Activated naive CD4-positive, alpha-beta T cell treated with anti-CD3 and anti-CD28 coated beads, Interleukin-2, amount 50 U/mL, for 72 hours (primary cell): ENCODE measurements at regions not wholly inside any gene's neighbourhood (a gene's known extent, or its start where the extent isn't known, plus 50 kb on each side); places are given as distances from the start of the nearest gene placed in this dataset.
"Not testable (repeated sequence)": the region's sequence is repeated elsewhere in the genome, so short reads cannot be mapped to it uniquely, and the experiment has no call there.

Source experiments
- ATAC-seq, 2 donors: fragments of 150-1000 bp; cut with Tn5 transposase; 2 replicates each; pipeline ENCODE4 v1.10.0; 2021; ENCODE audit warnings: mild to moderate bottlenecking in 2 of 2, moderate library complexity in 2 of 2
- DNase-seq, 2 donors: peaks; one replicate each; pipeline ENCODE4 v3.0.0; 2021 to 2022; ENCODE audit warnings: low spot score in 2 of 2
- H3K27ac Mint-ChIP-seq, 2 donors: one replicate each; pipeline ENCODE4 v1.8.0; 2022; ENCODE audit warnings: mild to moderate bottlenecking in 2 of 2, mixed read lengths in 2 of 2
- H3K36me3 Mint-ChIP-seq, 2 donors: one replicate each; pipeline ENCODE4 v1.8.0; 2022; ENCODE audit warnings: mixed read lengths in 2 of 2
- H3K9me3 Mint-ChIP-seq, 2 donors: one replicate each; pipeline ENCODE4 v1.8.0; 2022; ENCODE audit warnings: mixed read lengths in 2 of 2

DNA sequence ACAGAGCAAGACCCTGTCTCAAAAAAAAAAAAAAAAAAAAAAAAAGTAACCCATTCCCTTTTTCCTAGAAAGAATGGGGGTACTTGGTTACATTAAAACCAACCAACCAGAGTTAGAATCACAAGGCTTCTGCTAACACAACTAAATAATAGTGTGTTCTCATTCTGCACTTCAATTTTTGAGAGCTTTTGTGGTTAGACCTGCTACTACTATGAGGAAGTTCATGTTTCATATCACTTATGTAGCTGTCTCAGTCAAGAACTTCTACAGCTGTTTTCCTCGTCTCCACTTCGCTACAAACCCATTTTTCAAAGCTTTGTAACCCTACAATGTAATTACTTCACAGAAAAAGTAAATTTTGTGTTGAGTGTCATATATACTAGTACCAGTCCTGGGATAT lies 58.3 kb downstream of the PDHA2 start:
- Mint-ChIP-seq H3K27ac (no peak overlapping the region), H3K36me3 (no peaks in the 10 kb centered on the region), H3K9me3 (peaks cover 7 to 13% of the 10 kb centered on the region in 2 donors)
- DNase-seq (no peak), ATAC-seq (no peak)

- Mint-ChIP-seq H3K9me3 (no peaks in the 10 kb centered on the region), H3K36me3 (no peaks in the 10 kb centered on the region), H3K27ac (no peak overlapping the region)
- ATAC-seq: no peak
- DNase-seq: no peak
Observed at GRCh38 chr4:95909211-95909610, 69.3 kb downstream of the PDHA2 start.

DNA sequence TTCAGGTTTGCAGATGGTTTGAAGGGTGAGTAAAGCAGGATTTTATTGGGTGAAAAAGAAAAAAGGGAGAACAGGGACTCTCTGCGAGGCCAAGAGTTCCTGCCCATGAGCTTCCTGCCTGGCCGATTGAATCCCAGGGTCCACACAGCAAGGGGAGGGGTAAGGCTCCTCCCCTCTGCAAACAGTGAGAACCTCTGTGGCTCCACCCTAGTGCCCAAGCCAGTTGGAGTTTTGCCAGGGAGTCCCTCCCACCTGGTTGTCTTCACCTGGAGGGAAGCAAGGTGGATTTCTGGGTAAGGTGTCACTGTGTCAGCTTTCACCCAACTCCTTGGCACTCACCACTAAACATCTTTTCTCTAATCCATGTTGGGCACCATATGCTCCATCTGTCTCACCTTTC lies 70.9 kb downstream of the PDHA2 start:
- Mint-ChIP-seq H3K9me3 (no peaks in the 10 kb centered on the region), H3K36me3 (no peaks in the 10 kb centered on the region), H3K27ac (no peak overlapping the region)
- ATAC-seq (no peak), DNase-seq (no peak)

- H3K9me3 Mint-ChIP-seq: peaks cover 1 to 16% of the 10 kb centered on the region in 2 donors
- ATAC-seq (no peak), DNase-seq (no peak)
- no peak overlapping the region for H3K27ac Mint-ChIP-seq
- peaks cover 0 to under 1% of the 10 kb centered on the region in 2 donors for H3K36me3 Mint-ChIP-seq
Observed at GRCh38 chr4:95921470-95921869, 81.6 kb downstream of the PDHA2 start.

GRCh38 chr4:95929448-95930064 lies 89.7 kb downstream of the PDHA2 start:
- Mint-ChIP-seq H3K9me3 (peaks cover 16 to 24% of the 10 kb centered on the region in 2 donors), H3K27ac (no peak overlapping the region), H3K36me3 (peaks cover 4 to 8% of the 10 kb centered on the region in 2 donors)
- no peak for ATAC-seq
- DNase-seq: no peak

GRCh38 chr4:95939141-95939540 lies 99.2 kb downstream of the PDHA2 start:
- ATAC-seq (no peak), DNase-seq (no peak)
- no peaks in the 10 kb centered on the region for H3K9me3 Mint-ChIP-seq
- no peaks in the 10 kb centered on the region for H3K36me3 Mint-ChIP-seq
- H3K27ac Mint-ChIP-seq: no peak overlapping the region

- Mint-ChIP-seq H3K9me3 (peaks cover 4 to 9% of the 10 kb centered on the region in 2 donors), H3K36me3 (peaks cover 0 to 5% of the 10 kb centered on the region in 2 donors), H3K27ac (no peak overlapping the region)
- DNase-seq (no peak), ATAC-seq (no peak)
Observed at GRCh38 chr4:95949136-95949765, 109.4 kb downstream of the PDHA2 start.

GRCh38 chr4:95949808-95950207 lies 109.9 kb downstream of the PDHA2 start:
- no peak overlapping the region for H3K27ac Mint-ChIP-seq
- DNase-seq: no peak
- H3K36me3 Mint-ChIP-seq: peaks cover 0 to 5% of the 10 kb centered on the region in 2 donors
- no peak for ATAC-seq
- peaks cover 4 to 11% of the 10 kb centered on the region in 2 donors for H3K9me3 Mint-ChIP-seq

DNA sequence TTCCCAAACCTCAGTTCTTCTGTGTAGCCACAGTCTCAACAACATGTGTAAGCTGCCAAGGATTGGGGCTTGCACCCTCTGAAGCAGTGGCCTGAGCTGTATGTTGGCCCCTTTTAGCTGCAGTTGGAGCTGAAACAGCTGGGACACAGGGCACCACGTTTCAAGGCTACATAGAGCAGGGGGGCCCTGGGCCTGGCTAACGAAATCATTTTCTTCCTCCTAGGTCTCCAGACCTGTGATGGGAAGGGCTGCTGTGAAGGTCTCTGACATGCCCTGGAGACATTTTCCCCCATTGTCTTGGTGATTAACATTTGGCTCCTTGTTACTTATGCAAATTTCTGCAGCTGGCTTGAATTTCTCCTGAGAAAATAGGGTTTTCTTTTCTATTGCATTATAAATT lies 112.6 kb downstream of the PDHA2 start:
- H3K27ac Mint-ChIP-seq, DNase-seq, ATAC-seq, H3K36me3 Mint-ChIP-seq: not testable (repeated sequence)
- peaks cover 4 to 13% of the 10 kb centered on the region in 2 donors for H3K9me3 Mint-ChIP-seq

DNA sequence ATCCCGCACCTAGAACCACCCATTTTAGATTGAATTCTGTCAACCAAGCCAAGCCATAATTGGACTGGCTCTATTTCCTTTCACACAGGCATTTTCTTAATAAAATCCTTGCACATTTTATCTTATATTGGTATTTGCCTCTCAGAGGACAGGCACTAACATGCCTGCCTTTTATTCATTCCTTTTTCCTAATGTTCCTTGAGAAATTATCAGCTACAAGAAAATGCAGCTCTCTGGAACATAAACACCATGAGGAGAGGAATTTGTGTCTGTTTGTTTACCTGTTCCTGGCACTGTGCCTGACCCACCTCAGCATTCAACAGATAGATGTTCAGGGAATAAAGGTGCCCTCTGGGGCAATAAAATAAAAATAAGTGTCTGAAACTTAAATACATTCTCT lies 116.2 kb downstream of the PDHA2 start:
- no peak for DNase-seq
- Mint-ChIP-seq H3K9me3 (peaks cover 0 to 9% of the 10 kb centered on the region in 2 donors), H3K27ac (no peak overlapping the region), H3K36me3 (no peaks in the 10 kb centered on the region)
- ATAC-seq: no peak

- DNase-seq (no peak), ATAC-seq (no peak)
- Mint-ChIP-seq H3K36me3 (no peaks in the 10 kb centered on the region), H3K9me3 (peaks cover 0 to 9% of the 10 kb centered on the region in 2 donors), H3K27ac (no peak overlapping the region)
Observed at GRCh38 chr4:95957054-95957453, 117.2 kb downstream of the PDHA2 start.

GRCh38 chr4:95957759-95958158 lies 117.9 kb downstream of the PDHA2 start:
- DNase-seq (no peak), ATAC-seq (no peak)
- Mint-ChIP-seq H3K27ac (no peak overlapping the region), H3K9me3 (peaks cover 0 to 9% of the 10 kb centered on the region in 2 donors), H3K36me3 (no peaks in the 10 kb centered on the region)

DNA sequence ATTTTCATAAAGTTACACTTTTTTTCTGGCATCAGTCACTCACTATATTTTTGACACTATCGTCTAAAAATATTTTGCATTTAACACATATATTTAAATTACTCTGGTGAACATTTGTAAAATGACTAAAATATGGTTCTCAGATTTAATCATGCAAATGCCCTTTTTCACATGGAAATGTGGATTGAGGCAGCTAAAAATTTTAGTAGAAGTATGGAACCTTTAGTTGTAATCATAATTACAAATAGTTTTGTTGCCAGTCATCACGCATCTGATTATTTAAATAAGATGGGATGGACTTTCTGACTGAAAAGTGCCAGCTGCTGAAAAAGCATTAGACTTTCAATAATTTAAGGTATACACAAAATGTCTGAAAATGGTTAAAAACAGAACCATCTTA lies 119.3 kb downstream of the PDHA2 start:
- H3K9me3 Mint-ChIP-seq: peaks cover 0 to 4% of the 10 kb centered on the region in 2 donors
- ATAC-seq (no peak), DNase-seq (no peak)
- H3K36me3 Mint-ChIP-seq: no peaks in the 10 kb centered on the region
- H3K27ac Mint-ChIP-seq: no peak overlapping the region

DNA sequence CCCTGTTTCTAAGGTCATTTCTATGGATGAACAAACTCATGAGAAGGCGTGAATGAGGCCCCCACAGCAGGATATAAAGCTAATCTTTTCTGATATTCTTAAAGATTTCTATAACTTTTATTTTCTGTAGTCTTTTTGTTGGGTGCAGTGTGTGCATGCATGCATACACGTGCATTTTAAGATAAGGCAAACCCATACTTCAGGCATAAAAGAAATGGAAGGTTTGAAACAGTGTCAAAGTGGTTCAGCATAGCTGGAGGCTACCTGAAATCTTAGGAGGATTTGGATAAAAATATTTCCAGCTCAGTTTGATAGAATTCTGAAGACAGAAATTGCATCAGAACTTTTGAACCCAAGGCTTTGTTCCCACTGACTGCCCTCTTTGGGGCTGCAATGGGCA lies 119.7 kb downstream of the PDHA2 start:
- no peak for ATAC-seq
- H3K27ac Mint-ChIP-seq: no peak overlapping the region
- no peaks in the 10 kb centered on the region for H3K36me3 Mint-ChIP-seq

DNA sequence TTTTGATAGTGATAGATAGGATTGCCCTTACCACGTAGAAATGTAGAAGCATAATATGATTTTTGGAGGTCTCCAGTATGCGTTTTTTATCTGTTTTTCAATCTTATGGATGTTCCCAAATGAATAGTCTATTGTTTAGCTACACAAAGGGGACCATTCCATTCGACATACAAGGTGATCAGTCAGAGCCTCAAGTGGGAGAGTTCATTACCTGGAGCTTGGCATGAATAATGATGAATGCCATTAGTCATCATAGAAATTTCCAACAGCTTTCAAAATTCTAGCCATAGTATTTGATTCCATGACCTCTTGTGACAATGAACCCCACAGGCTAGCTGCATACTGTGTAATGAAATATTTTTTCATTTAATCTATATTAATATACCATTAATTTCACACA lies 123.6 kb downstream of the PDHA2 start:
- no peaks in the 10 kb centered on the region for H3K36me3 Mint-ChIP-seq
- no peaks in the 10 kb centered on the region for H3K9me3 Mint-ChIP-seq
- no peak for DNase-seq
- no peak overlapping the region for H3K27ac Mint-ChIP-seq
- ATAC-seq: no peak

More for the DNA sequence above, 119.7 kb downstream of the PDHA2 start:
- DNase-seq: no peak
- peaks cover 0 to 4% of the 10 kb centered on the region in 2 donors for H3K9me3 Mint-ChIP-seq

- Mint-ChIP-seq H3K27ac (no peak overlapping the region), H3K36me3 (peaks cover 0 to 5% of the 10 kb centered on the region in 2 donors), H3K9me3 (peaks cover 10 to 16% of the 10 kb centered on the region in 2 donors)
- DNase-seq (no peak), ATAC-seq (no peak)
Observed at GRCh38 chr4:95979961-95980876, 140.3 kb downstream of the PDHA2 start.

- no peak for DNase-seq
- no peak overlapping the region for H3K27ac Mint-ChIP-seq
- ATAC-seq: no peak
- peaks cover 10 to 16% of the 10 kb centered on the region in 2 donors for H3K9me3 Mint-ChIP-seq
- peaks cover 0 to 5% of the 10 kb centered on the region in 2 donors for H3K36me3 Mint-ChIP-seq
Observed at GRCh38 chr4:95980877-95981360, 141.0 kb downstream of the PDHA2 start.
